GM11168 (cell line): ENCODE measurements at regions not wholly inside any gene's neighbourhood (a gene's known extent, or its start where the extent isn't known, plus 50 kb on each side); places are given as distances from the start of the nearest gene placed in this dataset.
"Not testable (repeated sequence)": the region's sequence is repeated elsewhere in the genome, so short reads cannot be mapped to it uniquely, and the experiment has no call there.

Experiments used
- in situ Hi-C: fragments of 300-500 bp; cut with MboI; formaldehyde crosslinking; loops from one replicate; pipeline ENCODE4 v1.12.0; 2022; ENCODE audit warnings: low sequenced_read_pairs; ENCODE audit not compliant: unreplicated experiment

- in situ Hi-C loops: no loop called here
Observed at GRCh38 chr2:122710049-122710448, 954.6 kb downstream of the TSN start.

DNA sequence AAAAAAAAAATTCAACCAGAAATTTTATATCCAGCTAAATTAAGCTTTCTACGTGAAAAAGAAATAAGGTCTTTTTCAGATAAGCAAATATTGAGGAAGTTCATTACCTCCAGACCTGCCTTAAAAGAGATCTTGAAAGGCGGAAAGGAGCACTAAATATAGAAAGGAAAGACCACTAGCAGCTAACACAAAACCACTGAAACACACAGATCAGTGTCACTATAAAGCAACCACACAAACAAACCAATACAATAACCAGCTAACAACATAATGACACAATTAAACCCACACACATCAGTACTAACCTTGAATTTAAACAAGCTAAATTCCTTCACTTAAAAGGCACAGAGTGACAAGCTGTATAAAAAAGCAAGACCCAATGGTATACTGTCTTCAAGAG lies 958.3 kb downstream of the TSN start:
- in situ Hi-C loops: no loop called here

- in situ Hi-C loops: not testable (repeated sequence)
Observed at GRCh38 chr2:122720822-122721221, 965.4 kb downstream of the TSN start.

DNA sequence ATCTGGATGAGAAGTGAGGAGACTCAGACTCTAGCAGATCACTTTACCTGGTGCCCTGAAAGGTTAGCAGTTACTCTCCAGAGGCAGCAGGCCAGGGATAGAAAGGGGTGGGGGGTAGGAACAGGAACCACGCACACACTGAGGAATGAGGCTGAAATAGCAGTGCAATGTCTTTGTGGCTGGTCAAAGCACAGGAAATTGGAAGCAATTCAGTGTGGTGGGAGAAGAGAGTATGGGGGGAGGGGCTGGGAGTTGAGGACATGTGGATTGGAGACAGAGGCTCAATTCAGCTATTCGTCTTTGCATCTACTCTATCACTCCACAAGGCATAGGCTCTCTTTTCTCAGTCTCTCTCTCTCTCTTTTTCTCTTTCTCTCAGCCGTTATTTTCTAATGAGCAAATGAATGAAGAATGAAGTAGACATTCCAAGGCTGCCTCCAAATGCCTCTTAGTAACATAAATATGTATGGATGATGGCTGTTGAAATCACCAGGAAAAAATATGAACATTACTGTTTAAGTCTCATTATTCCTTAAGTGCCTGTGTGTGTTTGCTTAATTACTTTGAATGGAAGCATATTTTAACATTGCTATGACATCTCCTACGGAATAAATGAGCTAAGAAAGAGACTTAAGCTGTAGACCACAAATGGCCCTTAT lies 979.4 kb downstream of the TSN start:
- in situ Hi-C loops: no loop called here

DNA sequence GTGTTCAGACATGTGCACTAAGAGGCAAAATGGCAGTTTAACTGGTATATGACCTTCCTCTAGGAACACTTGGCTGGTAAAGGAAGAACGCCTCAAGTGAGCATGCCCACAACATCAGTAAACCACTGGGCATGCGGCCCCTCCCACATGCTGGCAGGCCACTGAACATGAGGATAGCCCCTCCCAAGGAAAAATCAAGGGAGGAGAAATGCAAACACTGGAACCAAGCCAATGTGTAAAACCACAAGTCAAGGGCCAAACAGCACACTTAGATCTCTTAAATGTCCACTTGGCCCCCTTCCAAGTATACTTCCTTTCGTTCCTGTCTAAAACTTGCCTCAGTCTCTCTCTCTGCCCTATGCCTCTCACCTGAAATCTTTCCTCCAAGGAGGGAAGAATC lies 980.8 kb downstream of the TSN start:
- in situ Hi-C loops: no loop called here

DNA sequence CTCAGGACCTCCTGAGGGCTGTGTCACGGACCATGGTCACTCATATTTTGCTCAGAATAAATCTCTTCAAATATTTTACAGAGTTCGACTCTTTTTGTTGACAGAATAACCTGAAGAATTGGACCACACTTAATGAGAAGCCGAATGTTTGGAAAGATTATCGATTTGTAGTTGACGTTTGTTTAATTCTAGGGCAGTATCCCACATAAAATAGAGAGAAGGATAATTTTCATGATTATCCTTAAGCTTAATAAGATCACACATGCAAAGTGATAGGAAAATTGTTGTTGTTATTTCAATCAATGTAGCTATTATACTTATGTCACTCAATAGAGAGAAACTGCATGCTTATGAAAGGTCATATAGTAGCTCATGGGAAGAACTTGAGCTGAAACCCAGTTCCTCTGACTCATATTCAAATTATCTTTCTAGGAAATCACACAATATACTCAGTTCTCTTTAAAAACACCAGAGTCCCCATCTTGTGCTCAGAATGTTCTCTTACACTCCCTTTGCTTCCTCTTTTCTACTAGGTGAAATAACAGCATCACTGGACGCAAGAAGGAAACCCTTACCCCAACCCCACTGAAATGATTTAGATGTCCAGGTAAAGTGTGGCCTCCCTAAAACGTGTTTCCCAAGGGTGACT lies 982.1 kb downstream of the TSN start:
- in situ Hi-C loops: no loop called here

DNA sequence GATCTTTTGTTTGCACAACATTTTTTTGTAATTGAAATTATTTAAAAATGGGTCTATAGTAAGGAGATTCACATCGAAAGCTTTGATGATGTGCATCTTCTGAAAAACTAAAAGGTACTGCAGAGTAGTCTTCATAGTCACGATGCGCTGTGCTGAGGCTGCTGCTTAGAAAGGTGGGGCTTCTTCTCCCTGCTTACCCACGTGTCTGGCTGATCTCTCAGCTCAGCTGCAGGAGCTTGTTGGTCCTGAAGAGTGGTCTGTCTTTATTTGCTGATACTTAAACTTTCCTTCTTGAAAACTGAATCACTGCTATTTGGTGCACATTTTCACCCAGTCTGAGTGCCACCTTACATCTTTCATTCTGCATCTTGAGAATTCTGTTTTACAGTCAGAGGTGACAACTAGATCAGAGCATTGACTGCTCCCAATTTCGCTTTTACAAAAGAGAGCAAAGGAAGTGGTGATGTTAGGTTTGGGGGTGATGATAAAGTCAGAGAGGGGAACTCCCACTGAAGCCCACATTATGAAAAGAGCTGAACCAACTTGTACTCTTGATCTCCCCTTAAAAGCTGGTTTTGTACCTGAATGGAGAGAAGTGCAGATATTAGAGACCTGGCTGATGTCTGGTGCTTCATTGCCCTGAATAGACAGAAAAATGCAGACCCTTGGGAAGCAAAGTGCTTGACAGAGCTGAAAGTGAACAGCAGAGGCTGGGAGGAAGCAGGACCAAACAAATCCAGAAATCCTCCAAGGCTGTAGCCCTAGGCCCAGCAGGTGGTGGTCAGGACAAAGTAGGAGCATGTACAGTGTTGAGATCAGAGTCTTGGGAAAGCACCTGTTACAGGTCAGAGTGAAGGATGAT lies 984.5 kb downstream of the TSN start:
- in situ Hi-C loops: no loop called here

- in situ Hi-C loops: no loop called here
Observed at GRCh38 chr2:122740594-122740948, 985.1 kb downstream of the TSN start.

GRCh38 chr2:122741403-122741802 lies 986.0 kb downstream of the TSN start:
- in situ Hi-C loops: no loop called here

DNA sequence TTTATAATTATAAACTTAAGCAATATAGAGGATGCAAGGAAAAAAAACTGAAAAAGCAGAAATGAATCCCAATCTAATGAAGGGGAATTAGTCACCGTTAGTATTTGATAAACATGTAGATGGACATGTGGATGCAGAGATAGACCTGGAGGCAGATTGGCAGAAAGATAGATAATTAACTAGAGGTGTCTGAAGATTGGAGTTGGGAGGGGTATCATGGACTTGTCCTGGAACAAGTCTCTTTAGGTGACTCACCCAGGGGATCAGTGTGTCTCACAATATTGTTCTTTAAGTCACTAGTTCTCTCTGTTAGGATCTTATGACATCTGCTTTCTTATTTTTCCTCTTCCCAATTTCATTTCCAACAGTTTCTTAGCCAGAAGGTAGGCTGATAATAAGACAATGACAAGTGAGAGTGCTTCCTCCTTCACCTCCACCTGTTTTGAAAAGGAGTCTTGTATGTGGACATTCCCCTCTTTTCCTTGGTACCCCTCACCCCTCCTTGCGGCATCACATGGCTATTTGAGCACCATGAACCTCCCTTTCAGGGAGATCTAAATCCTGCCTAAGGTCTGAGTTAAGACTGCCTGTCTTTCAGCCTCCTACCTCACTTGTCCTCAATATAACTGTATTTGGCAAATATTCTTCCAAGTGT lies 987.7 kb downstream of the TSN start:
- in situ Hi-C loops: no loop called here

DNA sequence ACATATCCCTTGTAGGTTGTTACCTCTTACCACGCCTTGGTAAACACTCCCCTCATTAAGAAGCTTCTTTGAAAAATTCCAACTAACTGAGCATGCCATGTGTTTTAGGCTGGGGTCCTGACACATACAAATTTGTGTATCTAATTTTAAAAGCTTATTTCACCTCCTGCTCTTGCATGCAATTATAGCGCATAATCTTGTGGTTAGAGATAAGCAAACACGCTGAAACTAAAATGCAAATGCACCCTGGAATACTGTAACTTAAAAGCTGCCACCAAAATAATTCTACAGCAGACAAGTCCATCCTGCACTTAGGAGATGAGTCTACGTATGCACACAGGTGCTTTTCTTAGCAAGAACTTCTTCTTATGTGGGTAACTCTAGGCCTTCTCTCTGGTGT lies 990.2 kb downstream of the TSN start:
- in situ Hi-C loops: no loop called here

DNA sequence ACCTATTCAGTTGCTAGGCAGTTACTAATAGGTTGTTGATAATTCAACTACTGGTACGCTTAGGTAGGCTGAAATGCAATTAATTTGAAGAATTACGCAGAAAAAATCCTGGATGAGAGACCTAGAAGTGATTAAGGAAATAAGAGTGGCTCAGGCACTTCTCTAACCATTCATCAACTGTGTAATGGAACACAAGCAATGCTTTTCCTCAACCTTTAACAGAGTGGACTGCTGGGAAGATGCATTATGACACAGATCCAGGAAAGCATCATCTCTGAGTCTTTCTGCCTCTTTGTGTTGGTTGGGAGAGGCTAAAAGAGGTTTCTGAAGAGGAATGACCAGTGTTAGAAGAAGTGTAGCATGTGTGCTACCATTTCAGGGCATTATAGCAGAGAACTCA lies 992.2 kb downstream of the TSN start:
- in situ Hi-C loops: no loop called here

- in situ Hi-C loops: no loop called here
Observed at GRCh38 chr2:122748552-122749011, 993.1 kb downstream of the TSN start.

DNA sequence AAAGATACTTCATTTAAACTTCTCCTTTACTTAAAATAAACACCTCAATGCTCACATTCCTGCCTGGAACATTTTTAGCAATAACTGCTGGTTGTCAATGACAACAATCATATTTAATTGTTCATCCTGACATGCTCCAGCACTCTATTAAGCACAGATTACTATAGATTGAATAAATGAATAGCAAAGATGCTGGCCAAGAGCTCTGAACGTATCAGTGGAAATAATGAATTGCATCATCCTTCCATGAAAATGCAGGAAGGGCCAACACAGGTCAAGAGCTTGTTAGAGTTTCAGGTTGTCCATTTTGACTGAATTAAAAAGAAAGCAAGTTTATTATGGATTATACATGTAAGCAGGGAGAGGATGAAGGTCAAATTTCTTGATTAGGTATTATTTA lies 994.0 kb downstream of the TSN start:
- in situ Hi-C loops: no loop called here

DNA sequence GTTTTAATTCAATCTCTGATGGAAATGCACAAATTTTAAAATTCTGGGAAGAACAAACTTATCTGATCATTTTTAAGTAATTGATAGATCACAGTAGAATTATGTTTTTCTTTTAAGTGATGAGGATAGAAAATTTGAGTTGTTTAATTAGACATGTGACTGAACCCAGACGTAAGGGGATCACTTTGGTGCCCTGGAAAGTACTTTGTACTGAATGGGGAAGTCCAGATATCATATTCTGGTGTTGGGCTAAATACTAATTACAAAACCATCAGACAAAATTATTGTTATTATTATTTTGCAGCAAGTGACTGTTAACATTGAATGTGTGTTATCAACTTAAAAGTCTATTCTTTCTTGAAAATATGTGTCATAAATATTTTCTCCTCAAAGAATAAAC lies 994.6 kb downstream of the TSN start:
- in situ Hi-C loops: no loop called here

DNA sequence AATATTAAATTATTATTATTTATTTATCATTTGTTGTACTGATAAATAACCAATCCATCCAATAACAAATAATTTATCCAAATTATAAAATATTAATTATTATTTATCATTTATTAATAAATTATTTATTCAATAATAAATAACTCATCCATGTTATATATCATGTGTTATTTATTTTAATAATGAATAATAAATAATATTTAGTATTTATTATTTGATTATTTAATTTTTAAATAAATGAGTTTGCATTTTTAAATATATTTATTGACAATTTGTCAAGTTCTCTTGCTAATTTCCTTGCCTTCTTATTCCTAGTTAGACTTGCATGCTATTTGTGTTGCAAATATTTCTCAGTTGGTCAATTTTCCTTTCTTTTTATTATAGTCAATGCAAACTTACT lies 995.4 kb downstream of the TSN start:
- in situ Hi-C loops: no loop called here

DNA sequence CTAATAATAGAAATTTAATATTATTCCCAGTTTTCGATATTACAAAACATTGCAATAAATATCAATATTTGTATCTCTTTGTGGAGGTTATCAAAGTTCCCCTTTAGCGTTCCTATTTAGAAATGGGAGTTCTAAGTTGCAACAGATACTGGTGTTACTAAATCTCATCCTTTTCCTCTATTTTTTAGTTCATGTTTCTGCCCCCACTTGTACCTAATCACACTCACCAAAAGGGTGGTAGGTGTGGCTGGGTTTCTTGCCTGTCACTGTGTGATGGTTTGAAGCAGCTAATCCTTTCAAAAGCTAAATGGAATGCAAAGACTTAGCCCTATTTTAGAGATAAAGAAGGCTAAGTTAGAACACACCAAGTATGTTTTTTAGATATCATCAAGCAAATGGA lies 997.9 kb downstream of the TSN start:
- in situ Hi-C loops: no loop called here

- in situ Hi-C loops: no loop called here
Observed at GRCh38 chr2:122754561-122754960, 999.1 kb downstream of the TSN start.

DNA sequence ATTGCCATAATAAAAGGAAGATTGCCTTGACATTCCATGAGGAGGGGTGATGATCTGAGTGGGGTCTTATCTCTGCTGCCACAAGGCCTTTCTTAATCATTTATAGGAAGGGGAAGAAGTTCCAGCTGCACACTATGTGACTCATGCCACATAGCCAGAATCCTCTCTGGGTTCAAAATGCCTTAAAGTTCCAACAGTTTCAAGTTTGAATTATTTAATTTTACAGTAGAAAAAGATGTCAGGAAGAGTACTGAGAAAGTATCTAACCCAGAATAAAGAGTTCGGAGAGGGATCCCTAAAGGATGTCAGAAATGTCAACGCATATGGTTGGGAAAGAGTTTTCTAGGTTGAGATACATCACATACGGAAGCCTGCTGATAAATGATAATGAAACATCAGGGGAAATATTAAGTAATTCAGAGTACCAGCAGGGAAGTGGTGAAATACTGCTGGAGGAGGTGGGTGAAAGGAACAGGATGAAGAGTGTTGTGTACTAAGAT lies 999.9 kb downstream of the TSN start:
- in situ Hi-C loops: no loop called here

DNA sequence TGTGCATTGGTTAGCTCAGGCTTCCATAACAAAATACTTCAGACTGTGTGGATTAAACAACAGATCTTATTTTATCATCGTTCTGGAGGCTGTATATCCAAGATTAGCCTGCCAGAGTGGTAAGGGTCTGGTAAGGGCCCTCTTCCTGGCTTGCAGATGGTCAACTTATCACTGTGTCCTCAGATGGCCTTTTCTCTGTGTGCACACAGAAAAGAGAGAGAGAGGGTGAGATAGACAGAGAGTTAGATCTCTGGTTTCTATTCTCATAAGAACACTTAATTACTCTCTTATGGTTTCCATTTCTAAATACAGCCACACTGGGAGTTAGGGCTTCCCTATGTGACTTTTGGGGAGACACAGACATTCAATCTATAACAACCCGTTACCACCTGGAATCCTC lies 1003.5 kb downstream of the TSN start:
- in situ Hi-C loops: no loop called here

GRCh38 chr2:122764014-122764413 lies 1008.6 kb downstream of the TSN start:
- in situ Hi-C loops: no loop called here
